HepG2 (cell line): ENCODE measurements at regions not wholly inside any gene's neighbourhood (a gene's known extent, or its start where the extent isn't known, plus 50 kb on each side); places are given as distances from the start of the nearest gene placed in this dataset.

Source experiments
- ATAC-seq: fragments of 200-7000 bp; cut with Tn5 transposase; 3 replicates; pipeline ENCODE4 v1.9.1; 2020; ENCODE audit warnings: mild to moderate bottlenecking, moderate library complexity
- BruUV-seq: library from RNA; stranded (reverse); fragments of 400-500 nt; replicated peaks from 2 replicates; lab custom pipeline; 2021; lab: Mats Ljungman, UMichigan
- CTCF ChIA-PET: fragments of 300-600 bp; formaldehyde crosslinking; extraction: SDS; loops from one replicate; lab custom pipeline; 2021; ENCODE audit warnings: low total read pairs, inconsistent platforms, low intra/inter-chr PET ratio; lab: Yijun Ruan, JAX
- POLR2A ChIA-PET: fragments of 350-600 bp; sonication (Branson Sonifier 250); formaldehyde crosslinking; loops from one replicate; lab custom pipeline; 2020; ENCODE audit warnings: antibody characterized with exemption, inconsistent platforms; lab: Yijun Ruan, JAX
- DNase-seq: peaks from one replicate; pipeline ENCODE4 v3.0.0-alpha.2; 2015; ENCODE audit warnings: low spot score
- FAIRE-seq: peaks from 3 replicates; lab custom pipeline; 2011; peaks lifted over from hg19 to GRCh38; lab: Jason Lieb, UNC
- H2AFZ ChIP-seq: one replicate; pipeline ENCODE4 v1.6.1; 2011; ENCODE audit warnings: low read length, inconsistent platforms
- H3K27ac ChIP-seq: fragments of 300-600 bp; 3 replicates; pipeline ENCODE4 v1.8.0; 2011; ENCODE audit warnings: mixed run types, mild to moderate bottlenecking, mixed read lengths, low read length, inconsistent platforms; ENCODE audit not compliant: insufficient read depth; ENCODE audit errors: extremely low read length
- H3K27me3 ChIP-seq, 2 experiments: fragments of 200-600 bp in 1 of 2; 2 replicates in 1 of 2; 3 replicates in 1 of 2; pipeline versions ENCODE4 v1.6.0 to v1.8.0; 2011; ENCODE audit warnings: low read length in 2 of 2, mild to moderate bottlenecking in 2 of 2, moderate library complexity in 2 of 2, inconsistent platforms in 1 of 2; ENCODE audit not compliant: insufficient read depth in 2 of 2, control insufficient read depth in 1 of 2
- H3K36me3 ChIP-seq, 2 experiments: fragments of 200-600 bp in 1 of 2; replicated peaks in 1 of 2; 2 replicates in 1 of 2; 3 replicates in 1 of 2; pipeline versions ENCODE4 v1.5.1 to v1.8.0; 2011; ENCODE audit warnings: low read length in 2 of 2, inconsistent platforms in 1 of 2; ENCODE audit not compliant: insufficient read depth in 2 of 2, control insufficient read depth in 1 of 2
- H3K4me1 ChIP-seq: 2 replicates; pipeline ENCODE4 v1.5.1; 2012; ENCODE audit warnings: low read length, inconsistent platforms; ENCODE audit not compliant: insufficient read depth
- H3K4me2 ChIP-seq: 2 replicates; pipeline ENCODE4 v1.6.0; 2011; ENCODE audit warnings: low read depth, low read length, inconsistent platforms
- H3K4me3 ChIP-seq, 3 experiments: fragments of 200-600 bp in 1 of 3; sonication (generic), shearing (Covaris generic) in 1 of 3; replicated peaks in 1 of 3; 2 replicates each; pipeline ENCODE4 v1.5.1; 2011 to 2016; ENCODE audit warnings: low read length in 3 of 3, inconsistent platforms in 2 of 3, low read depth in 2 of 3, mild to moderate bottlenecking in 2 of 3, control low read depth in 1 of 3, mixed read lengths in 1 of 3; ENCODE audit not compliant: insufficient read depth in 1 of 3
- H3K79me2 ChIP-seq: one replicate; pipeline ENCODE4 v1.6.1; 2011; ENCODE audit warnings: low read length, inconsistent platforms; ENCODE audit not compliant: insufficient read depth
- H3K9ac ChIP-seq: 2 replicates; pipeline ENCODE4 v1.6.0; 2011; ENCODE audit warnings: mild to moderate bottlenecking, low read depth, low read length, inconsistent platforms; ENCODE audit not compliant: insufficient read depth
- H3K9me3 ChIP-seq: 2 replicates; pipeline ENCODE4 v1.5.1; 2012; ENCODE audit warnings: mild to moderate bottlenecking, low read length
- H4K20me1 ChIP-seq: 2 replicates; pipeline ENCODE4 v1.6.0; 2011; ENCODE audit warnings: inconsistent platforms, mild to moderate bottlenecking, low read length, moderate library complexity; ENCODE audit not compliant: insufficient read depth
- DDIT3 ChIP-seq: sonication (generic); formaldehyde crosslinking; IDR thresholded peaks from 2 replicates; pipeline ENCODE4 v1.4.0; 2020; ENCODE audit warnings: mild to moderate bottlenecking, missing genetic modification reagents
- GATAD2A ChIP-seq: IDR thresholded peaks from 2 replicates; pipeline ENCODE4 v1.6.1; 2016
- MAF1 ChIP-seq: sonication (generic); formaldehyde crosslinking; IDR thresholded peaks from 2 replicates; pipeline ENCODE4 v1.5.0; 2020; ENCODE audit warnings: missing genetic modification reagents, borderline replicate concordance
- PRPF4 ChIP-seq: fragments of 200-400 bp; formaldehyde crosslinking; IDR thresholded peaks from 2 replicates; pipeline ENCODE4 v1.6.1; 2016; ENCODE audit warnings: low read length, low read depth; ENCODE audit not compliant: poor library complexity, severe bottlenecking
- SCMH1 ChIP-seq: sonication (generic); formaldehyde crosslinking; IDR thresholded peaks from 2 replicates; pipeline ENCODE4 v1.9.0; 2021; ENCODE audit warnings: missing genetic modification reagents, mild to moderate bottlenecking, borderline replicate concordance
- SNAPC4 ChIP-seq: sonication (generic); formaldehyde crosslinking; IDR thresholded peaks from 2 replicates; pipeline ENCODE4 v1.4.0; 2020; ENCODE audit warnings: mild to moderate bottlenecking, missing genetic modification reagents
- SRF ChIP-seq: IDR thresholded peaks from 2 replicates; pipeline ENCODE4 v1.6.1; 2011; ENCODE audit warnings: mild to moderate bottlenecking, low read depth, low read length, moderate library complexity
- TARDBP ChIP-seq: sonication (generic); formaldehyde crosslinking; IDR thresholded peaks from 2 replicates; pipeline ENCODE4 v1.8.0; 2022; ENCODE audit warnings: mild to moderate bottlenecking, missing genetic modification reagents
- ZFP36 ChIP-seq: fragments of 150-350 bp; IDR thresholded peaks from 2 replicates; pipeline ENCODE4 v1.6.1; 2018; ENCODE audit warnings: borderline replicate concordance, low read length, low read depth; ENCODE audit not compliant: partially characterized antibody
- ZNF574 ChIP-seq: sonication (generic); formaldehyde crosslinking; IDR thresholded peaks from 2 replicates; pipeline ENCODE4 v1.4.0; 2020; ENCODE audit warnings: missing genetic modification reagents
- ZNF720 ChIP-seq: sonication (generic); formaldehyde crosslinking; IDR thresholded peaks from 2 replicates; pipeline ENCODE4 v1.4.0; 2020; ENCODE audit warnings: missing genetic modification reagents
- ZNF766 ChIP-seq: sonication (generic); formaldehyde crosslinking; IDR thresholded peaks from 2 replicates; pipeline ENCODE4 v1.5.0; 2020; ENCODE audit warnings: missing genetic modification reagents, borderline replicate concordance
- ZNF782 ChIP-seq: sonication (generic); formaldehyde crosslinking; IDR thresholded peaks from 2 replicates; pipeline ENCODE4 v1.4.0; 2020; ENCODE audit warnings: missing genetic modification reagents, mild to moderate bottlenecking, borderline replicate concordance
- whole genome bisulfite sequencing: methylation state at CpG from one replicate; pipeline ENCODE4 v1.1.6; 2017; ENCODE audit warnings: low lambda C conversion rate; 5-methylcytosine and 5-hydroxymethylcytosine counted together
- in situ Hi-C: cut with HindIII; loops from 2 replicates; pipeline ENCODE4 v1.10.0; 2017; ENCODE audit warnings: low pct_unique_long_range_greater_than_20kb; ENCODE audit not compliant: extremely low pct_ligation_motif_present
- intact Hi-C: fragments of 100-400 bp; cut with micrococcal nuclease; formaldehyde crosslinking; loops from one replicate; pipeline ENCODE4 v1.10.0; 2022; ENCODE audit not compliant: unreplicated experiment
- TF ChIP-seq, protein P1 (sequence below): sonication (generic); formaldehyde crosslinking; IDR thresholded peaks from 2 replicates; pipeline ENCODE4 v1.9.0; 2021; ENCODE audit warnings: missing genetic modification reagents, borderline replicate concordance

DNA sequence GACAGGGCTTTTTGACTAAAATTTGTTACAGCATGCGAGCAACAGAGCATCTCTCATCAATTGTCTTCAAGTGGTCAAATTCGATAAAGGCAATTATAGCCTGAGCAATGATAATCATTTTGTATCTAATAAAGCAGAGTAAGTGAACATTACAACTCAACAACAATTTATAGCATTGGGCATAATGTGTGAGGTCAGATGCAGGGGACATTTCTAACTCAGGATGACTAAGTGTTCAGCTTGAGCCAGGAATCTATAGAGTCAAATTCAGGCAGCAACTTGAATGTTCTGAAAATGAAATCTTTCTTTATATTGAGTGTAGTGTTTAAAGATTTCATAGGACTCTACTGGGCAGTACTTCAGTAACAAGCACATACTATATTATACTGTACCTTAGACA lies 1226.0 kb downstream of the ZPLD1 start (continued):
- TF ChIP-seq ZNF574 (no peak), SNAPC4 (CRISPR knock-in tag) (no peak), MAF1 (CRISPR knock-in tag) (no peak)

DNA sequence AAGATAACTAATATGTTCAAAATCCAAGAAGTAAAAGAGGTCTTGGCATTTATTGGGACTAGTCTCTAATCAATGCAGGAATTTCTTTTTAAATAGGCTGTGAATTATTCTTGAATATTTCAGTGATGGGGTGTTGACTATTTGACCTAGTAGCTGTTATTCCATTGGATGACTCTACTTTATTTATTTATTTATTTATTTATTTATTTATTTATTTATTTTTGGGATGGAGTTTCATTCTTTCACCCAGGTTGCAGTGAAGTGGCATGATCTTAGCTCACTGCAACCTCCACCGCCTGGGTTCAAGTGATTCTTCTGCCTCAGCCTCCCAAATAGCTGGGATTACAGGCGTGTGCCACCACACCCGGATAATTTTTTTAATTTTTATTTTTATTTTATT lies 1227.8 kb downstream of the ZPLD1 start:
- POLR2A ChIA-PET = no interaction called here
- Histone ChIP-seq H3K27me3 (no peaks in the 10 kb centered on the region), H3K9me3 (no peaks in the 10 kb centered on the region), H3K36me3 (no peaks in the 10 kb centered on the region), H3K9ac (no peak overlapping the region), H3K27ac (no peak overlapping the region), H2AFZ (no peak overlapping the region), H4K20me1 (no peaks in the 10 kb centered on the region), H3K4me2 (no peak overlapping the region), H3K79me2 (no peaks in the 10 kb centered on the region), H3K4me3 (no peak overlapping the region), H3K4me1 (no peaks in the 10 kb centered on the region)
- in situ Hi-C loops (no loop called here), intact Hi-C loops (no loop called here)
- CTCF ChIA-PET = no interaction called here
- 25% methylated on average over 3 of the region's 3 CpGs for WGBS
- ATAC-seq (no peak), FAIRE-seq (no peak), DNase-seq (no peak)
- no TSS peak for BruUV-seq
- TF ChIP-seq ZNF782 (CRISPR knock-in tag) (no peak), SCMH1 (CRISPR knock-in tag) (no peak), TARDBP (CRISPR knock-in tag) (no peak), ZFP36 (no peak), PRPF4 (no peak), GATAD2A (CRISPR knock-in tag) (no peak), DDIT3 (CRISPR knock-in tag) (no peak), ZNF766 (CRISPR knock-in tag) (no peak), ZNF720 (CRISPR knock-in tag) (no peak), SRF (no peak)
- TF ChIP-seq, protein P1, sequence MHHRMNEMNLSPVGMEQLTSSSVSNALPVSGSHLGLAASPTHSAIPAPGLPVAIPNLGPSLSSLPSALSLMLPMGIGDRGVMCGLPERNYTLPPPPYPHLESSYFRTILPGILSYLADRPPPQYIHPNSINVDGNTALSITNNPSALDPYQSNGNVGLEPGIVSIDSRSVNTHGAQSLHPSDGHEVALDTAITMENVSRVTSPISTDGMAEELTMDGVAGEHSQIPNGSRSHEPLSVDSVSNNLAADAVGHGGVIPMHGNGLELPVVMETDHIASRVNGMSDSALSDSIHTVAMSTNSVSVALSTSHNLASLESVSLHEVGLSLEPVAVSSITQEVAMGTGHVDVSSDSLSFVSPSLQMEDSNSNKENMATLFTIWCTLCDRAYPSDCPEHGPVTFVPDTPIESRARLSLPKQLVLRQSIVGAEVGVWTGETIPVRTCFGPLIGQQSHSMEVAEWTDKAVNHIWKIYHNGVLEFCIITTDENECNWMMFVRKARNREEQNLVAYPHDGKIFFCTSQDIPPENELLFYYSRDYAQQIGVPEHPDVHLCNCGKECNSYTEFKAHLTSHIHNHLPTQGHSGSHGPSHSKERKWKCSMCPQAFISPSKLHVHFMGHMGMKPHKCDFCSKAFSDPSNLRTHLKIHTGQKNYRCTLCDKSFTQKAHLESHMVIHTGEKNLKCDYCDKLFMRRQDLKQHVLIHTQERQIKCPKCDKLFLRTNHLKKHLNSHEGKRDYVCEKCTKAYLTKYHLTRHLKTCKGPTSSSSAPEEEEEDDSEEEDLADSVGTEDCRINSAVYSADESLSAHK (CRISPR knock-in tag) = no peak
